PFSK-1 (cell line): ENCODE measurements at regions not wholly inside any gene's neighbourhood (a gene's known extent, or its start where the extent isn't known, plus 50 kb on each side); places are given as distances from the start of the nearest gene placed in this dataset.

ENCODE experiments used
- POLR2AphosphoS5 ChIP-seq: IDR thresholded peaks from 2 replicates; pipeline ENCODE4 v1.6.1; 2012; ENCODE audit warnings: low read depth, mild to moderate bottlenecking, control low read depth, low read length, moderate library complexity
- REST ChIP-seq, 2 experiments: IDR thresholded peaks; 2 replicates each; pipeline versions ENCODE4 v1.6.1 to v1.8.0; 2011 to 2012; ENCODE audit warnings: low read depth in 2 of 2, low read length in 2 of 2, control low read depth in 1 of 2, inconsistent platforms in 1 of 2, mild to moderate bottlenecking in 1 of 2, moderate library complexity in 1 of 2; ENCODE audit not compliant: insufficient read depth in 1 of 2
- TAF1 ChIP-seq: IDR thresholded peaks from 2 replicates; pipeline ENCODE4 v1.6.1; 2012; ENCODE audit warnings: low read length, control low read depth, borderline replicate concordance; ENCODE audit not compliant: insufficient read depth

DNA sequence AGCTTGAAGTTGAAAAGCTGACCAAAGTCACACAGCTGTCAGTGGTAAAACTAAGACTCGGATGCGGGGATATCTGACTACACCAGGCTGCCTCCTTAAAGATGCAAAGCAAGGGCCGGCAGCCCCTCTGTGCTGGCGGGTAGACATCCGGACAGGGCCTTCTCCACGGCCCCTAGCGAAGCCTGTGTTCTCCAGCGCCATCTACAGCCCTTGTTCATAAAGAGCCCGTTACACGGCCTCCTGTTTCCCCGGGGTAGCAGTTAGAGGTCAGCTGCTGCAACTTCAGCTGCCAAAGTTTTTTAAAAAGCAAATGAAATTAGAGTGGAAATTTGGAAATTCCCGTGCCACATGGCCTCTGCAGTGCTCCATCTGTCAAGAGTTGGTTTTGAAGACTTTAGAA is 383.0 kb downstream of the TBL1XR1 start:
- TF ChIP-seq TAF1 (no peak), REST (IDR thresholded peaks at IDR 0.05; ENCODE audit: insufficient read depth in 1 of 2, low read depth in 2 of 2, low read length in 2 of 2) (no peak), POLR2AphosphoS5 (no peak)
